ENCODE measurements at regions not wholly inside any gene's neighbourhood (a gene's known extent, or its start where the extent isn't known, plus 50 kb on each side); places are given as distances from the start of the nearest gene placed in this dataset.

- ATAC-seq (no peak), DNase-seq (ENCODE audit: low spot score) (no peak)
Observed at GRCh38 chr18:56323673-56324072, 314.7 kb downstream of the TXNL1 start.

GRCh38 chr18:56322406-56322805, 316.0 kb downstream of the TXNL1 start:
- DNase-seq (ENCODE audit: low spot score), result no peak
- ATAC-seq, result no peak

- peak; percentile 35 for ATAC-seq
Observed at GRCh38 chr18:56321470-56321869, 316.9 kb downstream of the TXNL1 start.

GRCh38 chr18:56319953-56320352, 318.4 kb downstream of the TXNL1 start:
- DNase-seq (ENCODE audit: low spot score), result no peak

More at GRCh38 chr18:56321470-56321869, 316.9 kb downstream of the TXNL1 start:
- DNase-seq (ENCODE audit: low spot score), result no peak

GRCh38 chr18:56316727-56317126, 321.7 kb downstream of the TXNL1 start:
- DNase-seq (ENCODE audit: low spot score), result no peak
- ATAC-seq, result no peak

More at GRCh38 chr18:56319953-56320352, 318.4 kb downstream of the TXNL1 start:
- no peak for ATAC-seq

- DNase-seq (ENCODE audit: low spot score), result no peak
- ATAC-seq, result no peak
Observed at GRCh38 chr18:56315363-56315762, 323.0 kb downstream of the TXNL1 start.

- DNase-seq (ENCODE audit: low spot score) (no peak), ATAC-seq (no peak)
Observed at GRCh38 chr18:56314396-56314795, 324.0 kb downstream of the TXNL1 start.

- no peak for ATAC-seq
- no peak for DNase-seq (ENCODE audit: low spot score)
Observed at GRCh38 chr18:56312551-56313335, 325.6 kb downstream of the TXNL1 start.

GRCh38 chr18:56309104-56309503, 329.3 kb downstream of the TXNL1 start:
- ATAC-seq, result no peak
- no peak for DNase-seq (ENCODE audit: low spot score)

GRCh38 chr18:56307354-56308170, 330.8 kb downstream of the TXNL1 start:
- ATAC-seq (no peak), DNase-seq (ENCODE audit: low spot score) (no peak)

- no peak for DNase-seq (ENCODE audit: low spot score)
- no peak for ATAC-seq
Observed at GRCh38 chr18:56306797-56307196, 331.6 kb downstream of the TXNL1 start.

- ATAC-seq (no peak), DNase-seq (ENCODE audit: low spot score) (no peak)
Observed at GRCh38 chr18:56305583-56305982, 332.8 kb downstream of the TXNL1 start.

- no peak for DNase-seq (ENCODE audit: low spot score)
- ATAC-seq, result no peak
Observed at GRCh38 chr18:56302156-56302555, 336.2 kb downstream of the TXNL1 start.

- ATAC-seq (no peak), DNase-seq (ENCODE audit: low spot score) (no peak)
Observed at GRCh38 chr18:56299740-56300139, 338.7 kb downstream of the TXNL1 start.

- no peak for DNase-seq (ENCODE audit: low spot score)
- no peak for ATAC-seq
Observed at GRCh38 chr18:56298935-56299334, 339.5 kb downstream of the TXNL1 start.

GRCh38 chr18:56296381-56296780, 342.0 kb downstream of the TXNL1 start:
- ATAC-seq (no peak), DNase-seq (ENCODE audit: low spot score) (no peak)

- DNase-seq (ENCODE audit: low spot score) (no peak), ATAC-seq (no peak)
Observed at GRCh38 chr18:56294484-56295183, 343.8 kb downstream of the TXNL1 start.

GRCh38 chr18:56291294-56291693, 347.1 kb downstream of the TXNL1 start:
- DNase-seq (ENCODE audit: low spot score) (no peak), ATAC-seq (no peak)

- ATAC-seq, result no peak
- DNase-seq (ENCODE audit: low spot score), result no peak
Observed at GRCh38 chr18:56289381-56289780, 349.0 kb downstream of the TXNL1 start.

GRCh38 chr18:56286775-56287325, 351.5 kb downstream of the TXNL1 start:
- DNase-seq (ENCODE audit: low spot score), result no peak
- ATAC-seq, result no peak

GRCh38 chr18:56285387-56286065, 352.9 kb downstream of the TXNL1 start:
- DNase-seq (ENCODE audit: low spot score) (no peak), ATAC-seq (no peak)

Data from left lobe of liver (tissue), 2 donors.